HepG2 (cell line): ENCODE measurements at regions not wholly inside any gene's neighbourhood (a gene's known extent, or its start where the extent isn't known, plus 50 kb on each side); places are given as distances from the start of the nearest gene placed in this dataset.

Experiments
- ATAC-seq: fragments of 200-7000 bp; cut with Tn5 transposase; 3 replicates; pipeline ENCODE4 v1.9.1; 2020; ENCODE audit warnings: mild to moderate bottlenecking, moderate library complexity
- BruUV-seq: library from RNA; stranded (reverse); fragments of 400-500 nt; replicated peaks from 2 replicates; lab custom pipeline; 2021; lab: Mats Ljungman, UMichigan
- CTCF ChIA-PET: fragments of 300-600 bp; formaldehyde crosslinking; extraction: SDS; loops from one replicate; lab custom pipeline; 2021; ENCODE audit warnings: low total read pairs, inconsistent platforms, low intra/inter-chr PET ratio; lab: Yijun Ruan, JAX
- POLR2A ChIA-PET: fragments of 350-600 bp; sonication (Branson Sonifier 250); formaldehyde crosslinking; loops from one replicate; lab custom pipeline; 2020; ENCODE audit warnings: antibody characterized with exemption, inconsistent platforms; lab: Yijun Ruan, JAX
- DNase-seq: peaks from one replicate; pipeline ENCODE4 v3.0.0-alpha.2; 2015; ENCODE audit warnings: low spot score
- FAIRE-seq: peaks from 3 replicates; lab custom pipeline; 2011; peaks lifted over from hg19 to GRCh38; lab: Jason Lieb, UNC
- H2AFZ ChIP-seq: one replicate; pipeline ENCODE4 v1.6.1; 2011; ENCODE audit warnings: low read length, inconsistent platforms
- H3K27ac ChIP-seq: fragments of 300-600 bp; 3 replicates; pipeline ENCODE4 v1.8.0; 2011; ENCODE audit warnings: mixed run types, mild to moderate bottlenecking, mixed read lengths, low read length, inconsistent platforms; ENCODE audit not compliant: insufficient read depth; ENCODE audit errors: extremely low read length
- H3K27me3 ChIP-seq, 2 experiments: fragments of 200-600 bp in 1 of 2; 2 replicates in 1 of 2; 3 replicates in 1 of 2; pipeline versions ENCODE4 v1.6.0 to v1.8.0; 2011; ENCODE audit warnings: low read length in 2 of 2, mild to moderate bottlenecking in 2 of 2, moderate library complexity in 2 of 2, inconsistent platforms in 1 of 2; ENCODE audit not compliant: insufficient read depth in 2 of 2, control insufficient read depth in 1 of 2
- H3K36me3 ChIP-seq, 2 experiments: fragments of 200-600 bp in 1 of 2; replicated peaks in 1 of 2; 2 replicates in 1 of 2; 3 replicates in 1 of 2; pipeline versions ENCODE4 v1.5.1 to v1.8.0; 2011; ENCODE audit warnings: low read length in 2 of 2, inconsistent platforms in 1 of 2; ENCODE audit not compliant: insufficient read depth in 2 of 2, control insufficient read depth in 1 of 2
- H3K4me1 ChIP-seq: 2 replicates; pipeline ENCODE4 v1.5.1; 2012; ENCODE audit warnings: low read length, inconsistent platforms; ENCODE audit not compliant: insufficient read depth
- H3K4me2 ChIP-seq: 2 replicates; pipeline ENCODE4 v1.6.0; 2011; ENCODE audit warnings: low read depth, low read length, inconsistent platforms
- H3K4me3 ChIP-seq, 3 experiments: fragments of 200-600 bp in 1 of 3; sonication (generic), shearing (Covaris generic) in 1 of 3; replicated peaks in 1 of 3; 2 replicates each; pipeline ENCODE4 v1.5.1; 2011 to 2016; ENCODE audit warnings: low read length in 3 of 3, inconsistent platforms in 2 of 3, low read depth in 2 of 3, mild to moderate bottlenecking in 2 of 3, control low read depth in 1 of 3, mixed read lengths in 1 of 3; ENCODE audit not compliant: insufficient read depth in 1 of 3
- H3K79me2 ChIP-seq: one replicate; pipeline ENCODE4 v1.6.1; 2011; ENCODE audit warnings: low read length, inconsistent platforms; ENCODE audit not compliant: insufficient read depth
- H3K9ac ChIP-seq: 2 replicates; pipeline ENCODE4 v1.6.0; 2011; ENCODE audit warnings: mild to moderate bottlenecking, low read depth, low read length, inconsistent platforms; ENCODE audit not compliant: insufficient read depth
- H3K9me3 ChIP-seq: 2 replicates; pipeline ENCODE4 v1.5.1; 2012; ENCODE audit warnings: mild to moderate bottlenecking, low read length
- H4K20me1 ChIP-seq: 2 replicates; pipeline ENCODE4 v1.6.0; 2011; ENCODE audit warnings: inconsistent platforms, mild to moderate bottlenecking, low read length, moderate library complexity; ENCODE audit not compliant: insufficient read depth
- AKAP8 ChIP-seq: sonication (generic); formaldehyde crosslinking; IDR thresholded peaks from 2 replicates; pipeline ENCODE4 v1.5.1; 2020; ENCODE audit warnings: mild to moderate bottlenecking, missing genetic modification reagents
- SIN3A ChIP-seq: IDR thresholded peaks from 2 replicates; pipeline ENCODE4 v1.6.1; 2011; ENCODE audit warnings: low read depth, mild to moderate bottlenecking, control low read depth, low read length, borderline replicate concordance
- SSRP1 ChIP-seq: IDR thresholded peaks from 2 replicates; pipeline ENCODE4 v1.6.1; 2016; ENCODE audit warnings: control low read depth
- YY1 ChIP-seq: IDR thresholded peaks from 2 replicates; pipeline ENCODE4 v1.6.1; 2011; ENCODE audit warnings: low read length, low read depth, moderate library complexity, mild to moderate bottlenecking; ENCODE audit not compliant: insufficient read depth, insufficient replicate concordance
- ZNF160 ChIP-seq: sonication (generic); formaldehyde crosslinking; IDR thresholded peaks from 2 replicates; pipeline ENCODE4 v1.8.0; 2022; ENCODE audit warnings: mild to moderate bottlenecking, inconsistent platforms, missing genetic modification reagents
- WGBS: methylation state at CpG from one replicate; pipeline ENCODE4 v1.1.6; 2017; ENCODE audit warnings: low lambda C conversion rate; 5-methylcytosine and 5-hydroxymethylcytosine counted together
- in situ Hi-C: cut with HindIII; loops from 2 replicates; pipeline ENCODE4 v1.10.0; 2017; ENCODE audit warnings: low pct_unique_long_range_greater_than_20kb; ENCODE audit not compliant: extremely low pct_ligation_motif_present
- intact Hi-C: fragments of 100-400 bp; cut with micrococcal nuclease; formaldehyde crosslinking; loops from one replicate; pipeline ENCODE4 v1.10.0; 2022; ENCODE audit not compliant: unreplicated experiment
- TF ChIP-seq, protein P1 (sequence below): sonication (generic); formaldehyde crosslinking; IDR thresholded peaks from 2 replicates; pipeline ENCODE4 v1.8.0; 2022; ENCODE audit warnings: low read depth, missing genetic modification reagents
- TF ChIP-seq, protein P2 (sequence below): IDR thresholded peaks from 2 replicates; pipeline ENCODE4 v1.6.1; 2016; ENCODE audit warnings: missing compliant biosample characterization, missing genetic modification reagents, borderline replicate concordance
- TF ChIP-seq, protein P3 (sequence below): sonication (generic); formaldehyde crosslinking; IDR thresholded peaks from 2 replicates; pipeline ENCODE4 v1.4.0; 2020; ENCODE audit warnings: mild to moderate bottlenecking, low read depth, missing genetic modification reagents
- TF ChIP-seq, protein P4 (sequence below): sonication (generic); formaldehyde crosslinking; IDR thresholded peaks from 2 replicates; pipeline ENCODE4 v1.8.0; 2022; ENCODE audit warnings: missing genetic modification reagents, mild to moderate bottlenecking, borderline replicate concordance

DNA sequence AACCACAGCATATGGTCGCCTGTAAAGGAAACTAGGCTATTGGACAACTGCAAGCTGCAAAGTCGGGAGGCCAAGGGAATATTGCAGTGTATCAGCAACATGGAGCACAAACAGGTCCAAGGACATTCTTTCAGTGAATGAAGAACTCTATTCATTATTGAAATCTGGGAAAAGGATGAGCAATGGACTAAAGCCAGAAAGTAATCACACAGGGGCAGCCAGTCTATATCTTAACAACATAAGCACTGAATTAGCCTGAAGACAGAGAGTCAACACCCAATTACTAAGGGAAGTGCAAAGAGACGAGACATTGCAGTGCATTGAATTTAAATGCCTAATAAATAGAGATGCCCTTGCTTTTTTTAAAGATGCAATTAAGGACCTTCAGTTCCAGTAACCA lies 615.5 kb upstream of the SETBP1 start:
- Histone ChIP-seq H3K27ac (no peak overlapping the region), H3K9ac (no peak overlapping the region), H3K4me3 (no peak overlapping the region), H3K4me2 (no peak overlapping the region), H3K79me2 (no peaks in the 10 kb centered on the region), H4K20me1 (no peaks in the 10 kb centered on the region), H3K4me1 (no peaks in the 10 kb centered on the region), H3K27me3 (no peaks in the 10 kb centered on the region), H2AFZ (no peak overlapping the region), H3K36me3 (no peaks in the 10 kb centered on the region), H3K9me3 (peaks cover 22% of the 10 kb centered on the region)
- CTCF ChIA-PET = no interaction called here
- BruUV-seq = no TSS peak
- DNase-seq (no peak), FAIRE-seq (no peak), ATAC-seq (no peak)
- TF ChIP-seq, protein P1, sequence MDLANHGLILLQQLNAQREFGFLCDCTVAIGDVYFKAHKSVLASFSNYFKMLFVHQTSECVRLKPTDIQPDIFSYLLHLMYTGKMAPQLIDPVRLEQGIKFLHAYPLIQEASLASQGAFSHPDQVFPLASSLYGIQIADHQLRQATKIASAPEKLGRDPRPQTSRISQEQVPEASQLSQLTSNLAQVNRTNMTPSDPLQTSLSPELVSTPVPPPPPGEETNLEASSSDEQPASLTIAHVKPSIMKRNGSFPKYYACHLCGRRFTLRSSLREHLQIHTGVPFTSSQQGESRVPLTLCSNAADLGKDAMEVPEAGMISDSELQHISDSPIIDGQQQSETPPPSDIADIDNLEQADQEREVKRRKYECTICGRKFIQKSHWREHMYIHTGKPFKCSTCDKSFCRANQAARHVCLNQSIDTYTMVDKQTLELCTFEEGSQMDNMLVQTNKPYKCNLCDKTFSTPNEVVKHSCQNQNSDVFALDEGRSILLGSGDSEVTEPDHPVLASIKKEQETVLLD (CRISPR knock-in tag) = no peak
- in situ Hi-C loops = no loop called here
- WGBS = 0% methylated on average over 3 of the region's 3 CpGs
- intact Hi-C loops = no loop called here
- POLR2A ChIA-PET = no interaction called here

DNA sequence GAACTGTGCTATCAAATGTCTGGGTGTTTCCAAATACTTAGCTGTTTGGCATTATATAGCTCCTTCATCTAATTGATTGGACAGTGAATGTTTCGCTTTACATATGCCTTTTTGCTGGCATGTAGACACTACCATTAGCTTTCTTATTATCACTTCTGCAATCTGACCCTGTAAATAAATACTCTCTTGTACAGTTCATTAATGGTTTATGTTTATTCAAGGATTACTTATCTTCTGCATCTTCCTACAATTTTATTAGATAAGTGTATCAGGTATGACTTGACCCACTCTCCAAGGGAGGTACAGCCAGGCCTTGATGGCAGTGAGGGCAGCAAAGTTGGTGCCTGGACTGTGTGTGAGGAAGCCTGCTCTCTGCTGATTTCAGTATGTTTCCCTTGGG lies 614.1 kb upstream of the SETBP1 start:
- WGBS = 17% methylated on average over 1 of the region's 1 CpG
- no TSS peak for BruUV-seq

More for the DNA sequence above, 614.1 kb upstream of the SETBP1 start:
- ATAC-seq = no peak
- Histone ChIP-seq H3K4me3 (no peak overlapping the region), H2AFZ (no peak overlapping the region), H4K20me1 (no peaks in the 10 kb centered on the region), H3K4me1 (no peaks in the 10 kb centered on the region)
- intact Hi-C loops = no loop called here
- in situ Hi-C loops = no loop called here
- TF ChIP-seq YY1 = no peak
- TF ChIP-seq, protein P2, sequence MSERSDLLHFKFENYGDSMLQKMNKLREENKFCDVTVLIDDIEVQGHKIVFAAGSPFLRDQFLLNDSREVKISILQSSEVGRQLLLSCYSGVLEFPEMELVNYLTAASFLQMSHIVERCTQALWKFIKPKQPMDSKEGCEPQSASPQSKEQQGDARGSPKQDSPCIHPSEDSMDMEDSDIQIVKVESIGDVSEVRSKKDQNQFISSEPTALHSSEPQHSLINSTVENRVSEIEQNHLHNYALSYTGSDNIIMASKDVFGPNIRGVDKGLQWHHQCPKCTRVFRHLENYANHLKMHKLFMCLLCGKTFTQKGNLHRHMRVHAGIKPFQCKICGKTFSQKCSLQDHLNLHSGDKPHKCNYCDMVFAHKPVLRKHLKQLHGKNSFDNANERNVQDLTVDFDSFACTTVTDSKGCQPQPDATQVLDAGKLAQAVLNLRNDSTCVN (CRISPR knock-in tag) = no peak
- TF ChIP-seq, protein P3, sequence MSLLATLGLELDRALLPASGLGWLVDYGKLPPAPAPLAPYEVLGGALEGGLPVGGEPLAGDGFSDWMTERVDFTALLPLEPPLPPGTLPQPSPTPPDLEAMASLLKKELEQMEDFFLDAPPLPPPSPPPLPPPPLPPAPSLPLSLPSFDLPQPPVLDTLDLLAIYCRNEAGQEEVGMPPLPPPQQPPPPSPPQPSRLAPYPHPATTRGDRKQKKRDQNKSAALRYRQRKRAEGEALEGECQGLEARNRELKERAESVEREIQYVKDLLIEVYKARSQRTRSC (CRISPR knock-in tag) = no peak
- no peak for TF ChIP-seq ZNF160 (CRISPR knock-in tag)
- TF ChIP-seq, protein P4, sequence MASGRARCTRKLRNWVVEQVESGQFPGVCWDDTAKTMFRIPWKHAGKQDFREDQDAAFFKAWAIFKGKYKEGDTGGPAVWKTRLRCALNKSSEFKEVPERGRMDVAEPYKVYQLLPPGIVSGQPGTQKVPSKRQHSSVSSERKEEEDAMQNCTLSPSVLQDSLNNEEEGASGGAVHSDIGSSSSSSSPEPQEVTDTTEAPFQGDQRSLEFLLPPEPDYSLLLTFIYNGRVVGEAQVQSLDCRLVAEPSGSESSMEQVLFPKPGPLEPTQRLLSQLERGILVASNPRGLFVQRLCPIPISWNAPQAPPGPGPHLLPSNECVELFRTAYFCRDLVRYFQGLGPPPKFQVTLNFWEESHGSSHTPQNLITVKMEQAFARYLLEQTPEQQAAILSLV = no peak
- no peak for TF ChIP-seq AKAP8 (CRISPR knock-in tag)
- TF ChIP-seq SSRP1 (CRISPR knock-in tag) = no peak
- TF ChIP-seq SIN3A = no peak
- TF ChIP-seq, all 625 proteins: peak for 0
- no peaks in the 10 kb centered on the region for H3K36me3 ChIP-seq
- CTCF ChIA-PET = no interaction called here
- POLR2A ChIA-PET = no interaction called here
- no peaks in the 10 kb centered on the region for H3K27me3 ChIP-seq
- no peak overlapping the region for H3K9ac ChIP-seq
- FAIRE-seq (no peak), DNase-seq (no peak)
- H3K9me3 ChIP-seq = peaks cover 8% of the 10 kb centered on the region; the same call in 1 of the 2 replicates
- H3K4me2 ChIP-seq = no peak overlapping the region
- no peaks in the 10 kb centered on the region for H3K79me2 ChIP-seq
- no peak overlapping the region for H3K27ac ChIP-seq
